ENCODE measurements at regions not wholly inside any gene's neighbourhood (a gene's known extent, or its start where the extent isn't known, plus 50 kb on each side); places are given as distances from the start of the nearest gene placed in this dataset.

GRCh38 chr2:217275091-217275490 lies 415.2 kb upstream of the TNP1 start:
- DNase-seq (ENCODE audit: low read depth in 2 of 2): no peak

- DNase-seq (ENCODE audit: low read depth in 2 of 2): no peak
Observed at GRCh38 chr2:217274578-217274977, 414.7 kb upstream of the TNP1 start.

GRCh38 chr2:217273851-217274250 lies 414.0 kb upstream of the TNP1 start:
- DNase-seq (ENCODE audit: low read depth in 2 of 2): no peak

- no peak for DNase-seq (ENCODE audit: low read depth in 2 of 2)
Observed at GRCh38 chr2:217273162-217273561, 413.3 kb upstream of the TNP1 start.

GRCh38 chr2:217271813-217272212 lies 411.9 kb upstream of the TNP1 start:
- DNase-seq (ENCODE audit: low read depth in 2 of 2): no peak

- peak in 1 of 2 experiments; percentile 51 for DNase-seq (ENCODE audit: low read depth in 2 of 2)
Observed at GRCh38 chr2:217270485-217271121, 410.7 kb upstream of the TNP1 start.

- DNase-seq (ENCODE audit: low read depth in 2 of 2): peak; percentile 53 to 62
Observed at GRCh38 chr2:217269701-217270484, 410.0 kb upstream of the TNP1 start.

GRCh38 chr2:217268978-217269377 lies 409.1 kb upstream of the TNP1 start:
- DNase-seq (ENCODE audit: low read depth in 2 of 2): no peak

GRCh38 chr2:217267758-217268157 lies 407.9 kb upstream of the TNP1 start:
- DNase-seq (ENCODE audit: low read depth in 2 of 2): no peak

- no peak for DNase-seq (ENCODE audit: low read depth in 2 of 2)
Observed at GRCh38 chr2:217263756-217264155, 403.9 kb upstream of the TNP1 start.

GRCh38 chr2:217262911-217263310 lies 403.0 kb upstream of the TNP1 start:
- no peak for DNase-seq (ENCODE audit: low read depth in 2 of 2)

- no peak for DNase-seq (ENCODE audit: low read depth in 2 of 2)
Observed at GRCh38 chr2:217261452-217261851, 401.6 kb upstream of the TNP1 start.

GRCh38 chr2:217260441-217261115 lies 400.7 kb upstream of the TNP1 start:
- no peak for DNase-seq (ENCODE audit: low read depth in 2 of 2)

GRCh38 chr2:217258170-217258569 lies 398.3 kb upstream of the TNP1 start:
- no peak for DNase-seq (ENCODE audit: low read depth in 2 of 2)

- DNase-seq (ENCODE audit: low read depth in 2 of 2): peak; percentile 82 to 84
Observed at GRCh38 chr2:217256251-217256650, 396.4 kb upstream of the TNP1 start.

- no peak for DNase-seq (ENCODE audit: low read depth in 2 of 2)
Observed at GRCh38 chr2:217254111-217254510, 394.2 kb upstream of the TNP1 start.

GRCh38 chr2:217252181-217252580 lies 392.3 kb upstream of the TNP1 start:
- no peak for DNase-seq (ENCODE audit: low read depth in 2 of 2)

GRCh38 chr2:217250013-217250524 lies 390.2 kb upstream of the TNP1 start:
- no peak for DNase-seq (ENCODE audit: low read depth in 2 of 2)

GRCh38 chr2:217249121-217250012 lies 389.5 kb upstream of the TNP1 start:
- no peak for DNase-seq (ENCODE audit: low read depth in 2 of 2)

- DNase-seq (ENCODE audit: low read depth in 2 of 2): peak; percentile 76
Observed at GRCh38 chr2:217248312-217248935, 388.6 kb upstream of the TNP1 start.

- DNase-seq (ENCODE audit: low read depth in 2 of 2): no peak
Observed at GRCh38 chr2:217247476-217247875, 387.6 kb upstream of the TNP1 start.

All from fibroblast of skin of left biceps (primary cell).